Stimulated activated CD4-positive, alpha-beta T cell treated with anti-CD3 and anti-CD28 coated beads, Interleukin-15, amount 100 ng/mL, for 48 hours (primary cell): ENCODE measurements at regions not wholly inside any gene's neighbourhood (a gene's known extent, or its start where the extent isn't known, plus 50 kb on each side); places are given as distances from the start of the nearest gene placed in this dataset.

ENCODE experiments used
- DNase-seq, 2 donors: peaks; one replicate each; pipeline ENCODE4 v3.0.0-alpha.2; 2020; ENCODE audit warnings: low read depth in 2 of 2

- DNase-seq, result no peak
These were observed 86.7 kb upstream of the NRIP1 start for GRCh38 chr21:15151385-15152103.

GRCh38 chr21:15152591-15152990, 87.8 kb upstream of the NRIP1 start:
- DNase-seq, result no peak

GRCh38 chr21:15159382-15160020, 94.7 kb upstream of the NRIP1 start:
- no peak for DNase-seq

- no peak for DNase-seq
These were observed 95.3 kb upstream of the NRIP1 start for GRCh38 chr21:15160136-15160535.

DNA sequence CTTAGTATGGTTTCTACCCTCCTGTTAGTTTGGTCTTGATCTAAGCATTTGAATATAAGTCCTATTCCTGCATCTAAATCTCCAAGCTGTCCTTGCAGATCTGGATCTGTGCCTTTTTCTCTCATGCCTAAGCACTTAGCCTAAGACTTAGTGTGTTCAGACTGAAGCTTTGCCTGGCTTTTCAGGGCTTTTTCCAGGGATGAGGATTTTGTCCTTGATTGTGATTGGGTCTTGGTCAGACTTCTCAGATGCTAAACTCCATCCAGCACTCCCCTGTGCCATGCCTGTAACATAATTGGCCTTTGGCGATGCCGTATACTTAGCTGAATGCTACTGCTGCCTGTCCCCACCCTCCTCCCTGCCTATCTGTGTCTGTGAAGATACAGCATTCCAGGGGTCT, 98.1 kb upstream of the NRIP1 start:
- no peak for DNase-seq

DNA sequence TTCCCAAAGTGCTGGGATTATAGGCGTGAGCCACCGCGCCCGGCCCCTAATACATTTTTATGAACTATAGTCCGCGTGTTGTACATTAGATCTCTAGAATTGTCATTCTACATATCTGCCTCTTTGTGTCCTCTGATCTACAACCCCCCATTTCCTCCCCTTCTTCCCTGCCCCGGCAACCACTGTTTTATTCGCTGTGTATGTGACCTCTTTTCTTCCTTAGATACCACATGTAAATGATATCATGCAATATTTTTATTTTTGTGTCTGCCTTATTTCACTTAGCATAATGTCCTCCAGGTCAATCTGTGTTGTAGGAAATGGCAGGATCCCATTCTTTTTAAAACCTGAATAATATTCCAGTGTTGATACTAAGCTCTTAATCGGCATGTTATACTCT, 99.5 kb upstream of the NRIP1 start:
- no peak for DNase-seq

DNA sequence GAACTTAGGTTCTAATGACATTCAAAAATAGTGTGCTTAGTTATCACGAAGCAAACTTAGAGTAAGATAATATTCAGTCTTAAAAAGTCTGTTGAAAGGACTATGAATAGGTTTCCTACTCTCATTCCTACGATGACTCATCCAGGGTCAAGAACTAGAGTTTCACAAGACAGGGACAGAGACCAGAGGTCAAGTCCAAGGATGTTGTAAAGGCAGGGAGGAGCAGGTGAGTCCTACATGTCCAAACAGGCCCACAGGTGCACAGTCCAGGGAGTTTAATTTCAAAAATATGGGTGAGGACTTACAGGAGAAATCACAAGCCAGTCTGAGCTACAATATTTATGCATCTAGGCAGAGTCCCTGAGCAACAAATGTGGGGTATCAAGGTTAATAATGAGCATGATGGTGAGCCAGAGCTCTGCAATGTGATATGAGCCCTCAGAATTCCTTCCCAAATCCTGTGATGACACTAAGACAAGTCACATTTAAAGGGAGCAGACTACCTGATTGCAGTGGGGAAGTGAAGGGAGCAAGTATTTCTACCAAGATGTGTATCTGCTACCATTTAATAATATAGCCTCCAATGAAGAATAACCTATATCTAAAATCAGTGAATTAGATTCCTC, 100.0 kb upstream of the NRIP1 start:
- no peak for DNase-seq

GRCh38 chr21:15170614-15171013, 105.8 kb upstream of the NRIP1 start:
- no peak for DNase-seq

GRCh38 chr21:15171546-15171945, 106.7 kb upstream of the NRIP1 start:
- DNase-seq, result no peak

DNA sequence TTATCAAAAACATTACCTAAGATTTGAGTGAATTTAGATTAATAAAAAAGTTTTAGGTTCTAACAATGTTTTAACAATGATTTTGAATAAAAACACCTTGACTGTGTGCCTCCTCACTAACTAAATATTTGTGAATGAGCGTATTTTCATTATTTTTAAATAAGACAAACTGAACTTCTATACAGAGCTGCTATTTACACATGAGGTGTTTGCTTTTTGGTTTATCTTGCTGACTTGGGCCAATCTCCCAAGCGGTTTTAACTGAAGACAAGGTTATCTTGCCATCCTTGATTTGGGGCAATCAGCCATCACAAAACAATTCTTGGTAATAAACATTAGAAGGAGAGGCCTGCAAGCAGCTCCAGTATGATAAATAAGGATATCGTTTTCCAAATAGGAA, 108.2 kb upstream of the NRIP1 start:
- DNase-seq, result no peak

- no peak for DNase-seq
These were observed 110.1 kb upstream of the NRIP1 start for GRCh38 chr21:15174923-15175322.

GRCh38 chr21:15182731-15183130, 117.9 kb upstream of the NRIP1 start:
- DNase-seq, result no peak

GRCh38 chr21:15183813-15184257, 119.0 kb upstream of the NRIP1 start:
- no peak for DNase-seq

DNA sequence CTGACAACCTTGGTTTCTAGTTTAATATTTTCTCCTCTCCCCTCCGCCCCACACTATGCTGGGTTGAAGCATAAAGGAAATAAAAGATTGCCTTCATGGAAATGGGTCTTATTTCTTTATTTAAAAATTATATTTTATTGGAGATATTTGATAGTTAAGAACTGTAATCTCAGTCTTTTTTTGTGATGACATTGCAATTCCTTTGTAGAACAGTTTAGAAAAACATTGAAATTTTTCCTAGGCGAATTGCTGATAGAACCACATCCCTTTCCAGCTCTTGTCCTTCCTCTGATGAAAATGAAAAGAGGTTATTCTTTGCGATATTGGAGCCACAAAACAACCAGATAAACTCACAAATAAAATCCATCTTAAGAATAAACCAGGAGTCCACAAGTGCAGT, 125.6 kb upstream of the NRIP1 start:
- DNase-seq, result no peak

- DNase-seq, result no peak
These were observed 126.0 kb upstream of the NRIP1 start for GRCh38 chr21:15190837-15191236.

- no peak for DNase-seq
These were observed 126.5 kb upstream of the NRIP1 start for GRCh38 chr21:15191342-15191741.

DNA sequence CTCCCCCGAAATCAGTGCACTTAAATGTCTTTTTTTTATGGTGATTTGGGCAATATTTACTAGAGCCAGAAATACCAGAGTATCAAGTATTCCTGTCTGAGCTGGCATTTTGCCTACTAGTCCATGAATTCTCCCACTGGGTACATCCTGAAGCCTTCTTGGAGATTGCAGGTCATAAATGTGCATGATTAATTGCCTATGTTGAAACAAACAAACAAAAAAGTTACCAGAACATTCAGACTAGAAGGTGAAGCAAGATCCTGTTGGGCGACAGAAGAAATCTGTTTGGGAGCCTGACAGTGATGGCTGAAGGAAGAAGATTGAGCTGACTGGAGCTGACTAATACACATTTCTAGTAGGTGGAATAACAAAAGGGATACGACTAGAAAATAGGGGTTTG, 127.4 kb upstream of the NRIP1 start:
- no peak for DNase-seq

- DNase-seq, result no peak
These were observed 129.1 kb upstream of the NRIP1 start for GRCh38 chr21:15193937-15194336.

DNA sequence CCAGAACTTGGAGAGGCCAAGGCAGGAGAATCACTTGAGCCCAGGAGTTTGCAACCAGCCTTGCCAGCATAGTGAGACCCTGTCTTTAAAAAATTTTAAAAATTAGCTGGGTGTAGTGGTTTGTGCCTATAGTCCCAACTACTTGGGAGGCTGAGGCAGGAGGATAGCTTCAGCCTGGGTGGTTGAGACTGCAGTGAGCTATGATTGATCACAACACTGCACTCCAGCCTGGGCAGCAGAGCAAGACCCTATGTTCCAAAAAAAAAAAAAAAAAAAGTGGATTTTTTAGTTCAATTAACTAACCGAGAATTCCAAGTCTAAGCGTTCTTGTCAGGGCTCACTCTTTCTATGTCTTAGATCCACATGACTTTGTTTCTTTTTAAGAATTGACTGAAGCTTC, 130.3 kb upstream of the NRIP1 start:
- no peak for DNase-seq

DNA sequence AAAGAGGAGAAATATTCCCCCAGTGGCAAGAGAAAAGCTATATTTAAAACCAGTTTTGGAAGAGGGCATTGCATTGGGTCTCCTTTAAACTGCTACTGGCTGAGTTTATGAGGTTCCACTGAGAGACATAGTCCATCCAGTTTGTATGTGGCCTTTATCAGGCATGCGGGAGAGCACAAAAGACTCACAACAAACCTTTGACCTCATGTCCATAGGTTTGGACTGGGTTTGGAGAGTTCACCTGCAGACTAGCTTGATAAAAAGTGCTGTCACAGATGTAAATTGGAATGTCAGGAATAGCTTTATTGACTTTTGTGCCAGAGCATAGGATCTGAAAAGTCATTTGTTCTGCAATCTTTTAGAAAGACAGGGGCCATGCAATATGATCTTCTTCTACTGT, 131.0 kb upstream of the NRIP1 start:
- no peak for DNase-seq

GRCh38 chr21:15197696-15198095, 132.9 kb upstream of the NRIP1 start:
- no peak for DNase-seq

DNA sequence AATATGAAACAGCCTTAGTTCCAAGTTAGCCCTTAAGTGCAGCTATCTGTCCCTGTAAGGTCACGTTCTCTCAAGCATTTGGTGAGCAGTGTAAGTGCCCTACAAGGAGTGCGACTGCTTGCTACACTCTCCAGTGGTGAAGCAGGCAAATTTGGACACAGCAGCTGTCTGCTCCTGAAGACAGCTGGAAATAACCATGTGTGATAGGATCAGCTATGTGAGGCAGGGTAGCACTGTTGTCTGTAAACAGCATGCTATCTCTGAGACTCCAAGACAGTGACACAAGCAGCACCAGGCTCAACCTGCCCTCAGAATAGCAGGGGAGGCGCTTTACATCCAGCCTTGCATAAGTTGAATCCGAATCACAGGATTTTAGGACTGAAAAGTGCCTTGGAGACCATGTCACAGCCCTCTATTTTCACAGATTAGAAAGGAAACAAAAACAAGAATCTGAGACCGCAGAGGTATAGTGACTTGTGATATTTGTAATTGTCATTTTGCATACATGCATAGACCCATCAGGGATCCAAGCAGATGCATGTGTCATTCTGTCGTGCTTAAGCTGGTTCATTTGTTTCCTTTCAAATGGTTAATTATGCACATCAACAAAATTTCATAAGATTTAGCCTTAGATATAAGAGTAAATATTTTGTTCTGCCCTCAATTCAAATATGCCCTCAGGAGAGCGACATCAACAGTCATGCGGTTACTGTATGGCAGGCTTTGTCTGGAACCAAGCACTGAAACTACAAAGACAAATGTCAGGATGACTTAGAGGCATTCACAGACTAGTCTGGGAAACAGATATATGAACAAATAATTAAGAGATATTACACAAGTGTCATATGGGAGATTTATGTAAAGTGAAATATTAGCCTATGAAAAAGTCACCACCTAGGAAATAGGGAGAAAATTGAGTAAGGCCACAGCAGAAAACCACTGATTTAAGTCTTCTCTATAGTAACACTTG, 134.9 kb upstream of the NRIP1 start:
- no peak for DNase-seq
